Uterus (tissue), 3 donors: ENCODE measurements at regions not wholly inside any gene's neighbourhood (a gene's known extent, or its start where the extent isn't known, plus 50 kb on each side); places are given as distances from the start of the nearest gene placed in this dataset.

Experiments
- DNase-seq, 2 donors: peaks; one replicate each; pipeline ENCODE4 v3.0.0-alpha.2; 2019 to 2020
- H3K27ac ChIP-seq, 2 donors: fragments of 200-600 bp; sonication (generic); 1 replicate in 1 of 2; 2 replicates in 1 of 2; pipeline ENCODE4 v1.5.1; 2016 to 2018
- H3K27me3 ChIP-seq, 2 donors: fragments of 200-600 bp; sonication (generic); one replicate each; pipeline ENCODE4 v1.5.1; 2018 to 2019; ENCODE audit warnings: control low read depth in 1 of 2
- H3K36me3 ChIP-seq, 2 donors: fragments of 200-600 bp; sonication (generic); one replicate each; pipeline ENCODE4 v1.5.1; 2019; ENCODE audit warnings: control low read depth in 1 of 2
- H3K4me1 ChIP-seq, 2 donors: fragments of 200-600 bp; sonication (generic); one replicate each; pipeline ENCODE4 v1.5.1; 2018 to 2019; ENCODE audit warnings: control low read depth in 1 of 2
- H3K4me3 ChIP-seq, 2 donors: fragments of 200-600 bp; sonication (generic); 1 replicate in 1 of 2; 2 replicates in 1 of 2; pipeline ENCODE4 v1.5.1; 2018 to 2019; ENCODE audit warnings: mild to moderate bottlenecking in 1 of 2
- H3K9me3 ChIP-seq, 2 donors: fragments of 200-600 bp; sonication (generic); one replicate each; pipeline ENCODE4 v1.5.1; 2019; ENCODE audit warnings: control low read depth in 1 of 2
- POLR2A ChIP-seq, 2 donors: fragments of 450-650 bp; IDR thresholded peaks; one replicate each; pipeline ENCODE4 v1.6.1; 2016; ENCODE audit warnings: antibody characterized with exemption in 2 of 2, mild to moderate bottlenecking in 1 of 2, moderate library complexity in 1 of 2
- intact Hi-C: fragments of 100-400 bp; cut with DNase I; formaldehyde crosslinking; loops from one replicate; pipeline ENCODE4 v1.15.1; 2023; ENCODE audit warnings: low total_unique reads
- TF ChIP-seq, protein P1 (sequence below), 4 experiments: fragments of 200-600 bp in 2 of 4; fragments of 450-650 bp in 2 of 4; sonication (generic) in 2 of 4; IDR thresholded peaks; one replicate each; pipeline ENCODE4 v1.5.1; 2016 to 2019; ENCODE audit warnings: antibody characterized with exemption in 4 of 4, mild to moderate bottlenecking in 2 of 4, moderate library complexity in 1 of 4
- donor health status: DM: yes; HTN: yes; CAD: no.

DNA sequence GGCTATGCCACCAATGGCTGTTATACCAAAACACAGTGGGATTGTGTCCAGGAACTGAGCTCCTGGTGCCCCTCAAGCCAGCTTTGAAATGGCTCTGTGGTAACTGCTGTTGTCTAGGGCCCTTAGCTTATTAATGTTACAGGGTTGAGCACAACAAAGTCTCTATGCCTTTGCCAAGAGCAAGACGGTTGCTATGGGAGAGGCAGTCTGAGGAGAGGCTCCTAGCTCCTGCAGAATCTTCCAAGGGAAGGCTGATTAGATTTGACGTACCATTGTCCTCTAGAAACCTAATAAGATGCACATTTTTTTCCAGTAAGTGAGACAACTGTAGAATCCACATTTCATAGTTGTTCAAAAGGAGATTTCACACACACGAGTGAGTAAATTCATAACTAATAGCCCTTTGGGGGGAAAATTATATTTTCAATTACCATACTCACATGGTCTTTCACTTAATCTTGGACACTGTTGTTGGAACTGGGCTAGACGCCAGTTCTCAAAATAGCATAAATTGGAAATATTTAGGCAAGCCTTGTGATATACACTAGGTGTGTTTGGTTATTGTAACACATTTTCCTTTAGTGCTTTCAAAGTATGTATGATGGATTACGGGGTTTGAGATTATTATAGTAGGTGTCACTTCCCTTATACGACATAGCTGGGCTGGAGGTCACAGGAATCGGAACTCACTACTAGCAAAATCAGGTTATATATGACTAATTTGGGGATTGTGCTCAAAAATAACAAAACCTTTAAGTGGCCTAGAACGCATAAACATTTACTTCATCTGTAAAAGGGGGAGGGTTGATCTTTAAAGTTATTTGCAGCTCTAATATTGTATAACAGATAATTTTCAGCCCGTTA is 186.3 kb upstream of the EGFLAM start:
- H3K4me1 ChIP-seq = no peaks in the 10 kb centered on the region
- intact Hi-C loops = no loop called here
- no peak for DNase-seq
- no peak for TF ChIP-seq POLR2A (IDR thresholded peaks at IDR 0.05)
- TF ChIP-seq, protein P1, sequence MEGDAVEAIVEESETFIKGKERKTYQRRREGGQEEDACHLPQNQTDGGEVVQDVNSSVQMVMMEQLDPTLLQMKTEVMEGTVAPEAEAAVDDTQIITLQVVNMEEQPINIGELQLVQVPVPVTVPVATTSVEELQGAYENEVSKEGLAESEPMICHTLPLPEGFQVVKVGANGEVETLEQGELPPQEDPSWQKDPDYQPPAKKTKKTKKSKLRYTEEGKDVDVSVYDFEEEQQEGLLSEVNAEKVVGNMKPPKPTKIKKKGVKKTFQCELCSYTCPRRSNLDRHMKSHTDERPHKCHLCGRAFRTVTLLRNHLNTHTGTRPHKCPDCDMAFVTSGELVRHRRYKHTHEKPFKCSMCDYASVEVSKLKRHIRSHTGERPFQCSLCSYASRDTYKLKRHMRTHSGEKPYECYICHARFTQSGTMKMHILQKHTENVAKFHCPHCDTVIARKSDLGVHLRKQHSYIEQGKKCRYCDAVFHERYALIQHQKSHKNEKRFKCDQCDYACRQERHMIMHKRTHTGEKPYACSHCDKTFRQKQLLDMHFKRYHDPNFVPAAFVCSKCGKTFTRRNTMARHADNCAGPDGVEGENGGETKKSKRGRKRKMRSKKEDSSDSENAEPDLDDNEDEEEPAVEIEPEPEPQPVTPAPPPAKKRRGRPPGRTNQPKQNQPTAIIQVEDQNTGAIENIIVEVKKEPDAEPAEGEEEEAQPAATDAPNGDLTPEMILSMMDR (IDR thresholded peaks at IDR 0.05) = no peak
- H3K36me3 ChIP-seq = no peaks in the 10 kb centered on the region
- H3K4me3 ChIP-seq = no peak overlapping the region
- H3K27ac ChIP-seq = no peak overlapping the region
- no peaks in the 10 kb centered on the region for H3K9me3 ChIP-seq
- H3K27me3 ChIP-seq = no peaks in the 10 kb centered on the region

GRCh38 chr5:38070304-38070950 is 187.9 kb upstream of the EGFLAM start:
- H3K27ac ChIP-seq = no peak overlapping the region
- no peak overlapping the region for H3K4me3 ChIP-seq
- H3K27me3 ChIP-seq = no peaks in the 10 kb centered on the region
- H3K4me1 ChIP-seq = no peaks in the 10 kb centered on the region
- intact Hi-C loops = no loop called here
- H3K9me3 ChIP-seq = no peaks in the 10 kb centered on the region
- DNase-seq = no peak
- H3K36me3 ChIP-seq = no peaks in the 10 kb centered on the region
- no peak for TF ChIP-seq POLR2A (IDR thresholded peaks at IDR 0.05)
- TF ChIP-seq, protein P1 (IDR thresholded peaks at IDR 0.05) = no peak

GRCh38 chr5:38069360-38069759 is 189.0 kb upstream of the EGFLAM start:
- no peak overlapping the region for H3K4me3 ChIP-seq
- TF ChIP-seq, protein P1 (IDR thresholded peaks at IDR 0.05) = no peak
- TF ChIP-seq POLR2A (IDR thresholded peaks at IDR 0.05) = no peak
- H3K4me1 ChIP-seq = no peaks in the 10 kb centered on the region
- no peak overlapping the region for H3K27ac ChIP-seq
- no peaks in the 10 kb centered on the region for H3K36me3 ChIP-seq
- no peak for DNase-seq
- no peaks in the 10 kb centered on the region for H3K27me3 ChIP-seq
- no peaks in the 10 kb centered on the region for H3K9me3 ChIP-seq
- intact Hi-C loops = no loop called here

DNA sequence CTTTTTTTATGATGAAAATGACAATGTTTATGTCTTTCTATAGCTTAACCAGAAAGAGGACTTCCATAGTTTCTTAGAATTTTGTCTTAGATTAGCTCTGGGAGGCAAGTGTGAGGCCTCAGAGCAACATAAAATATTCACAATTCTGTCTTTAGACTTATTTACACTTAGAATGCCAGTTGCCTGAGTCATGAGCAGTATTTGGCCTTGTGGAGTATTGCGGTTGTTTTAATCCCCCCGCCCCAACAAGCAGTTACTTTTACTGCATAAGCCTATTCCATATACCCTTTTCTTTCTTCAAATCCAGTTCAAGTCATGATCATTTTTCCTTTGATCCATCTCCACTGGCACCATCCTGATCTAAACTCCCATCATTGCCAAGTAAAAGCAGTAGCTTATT is 198.0 kb upstream of the EGFLAM start:
- intact Hi-C loops = no loop called here
- no peaks in the 10 kb centered on the region for H3K36me3 ChIP-seq
- no peaks in the 10 kb centered on the region for H3K9me3 ChIP-seq
- no peak overlapping the region for H3K4me3 ChIP-seq
- H3K4me1 ChIP-seq = no peaks in the 10 kb centered on the region
- DNase-seq = no peak
- TF ChIP-seq POLR2A (IDR thresholded peaks at IDR 0.05) = no peak
- TF ChIP-seq, protein P1 (IDR thresholded peaks at IDR 0.05) = no peak
- no peak overlapping the region for H3K27ac ChIP-seq
- no peaks in the 10 kb centered on the region for H3K27me3 ChIP-seq

GRCh38 chr5:38059876-38060275 is 198.5 kb upstream of the EGFLAM start:
- no peak for DNase-seq
- no peak for TF ChIP-seq POLR2A (IDR thresholded peaks at IDR 0.05)
- TF ChIP-seq, protein P1 (IDR thresholded peaks at IDR 0.05) = no peak
- H3K4me1 ChIP-seq = no peaks in the 10 kb centered on the region
- intact Hi-C loops = no loop called here
- no peak overlapping the region for H3K4me3 ChIP-seq
- no peaks in the 10 kb centered on the region for H3K27me3 ChIP-seq
- H3K9me3 ChIP-seq = no peaks in the 10 kb centered on the region
- H3K27ac ChIP-seq = no peak overlapping the region
- H3K36me3 ChIP-seq = no peaks in the 10 kb centered on the region
